ENCODE measurements at regions not wholly inside any gene's neighbourhood (a gene's known extent, or its start where the extent isn't known, plus 50 kb on each side); places are given as distances from the start of the nearest gene placed in this dataset.
"Not testable (repeated sequence)": the region's sequence is repeated elsewhere in the genome, so short reads cannot be mapped to it uniquely, and the experiment has no call there.

GRCh38 chr22:49392841-49393510 lies 434.7 kb downstream of the BRD1 start:
- DNase-seq (ENCODE audit: low spot score), result no peak

GRCh38 chr22:49392247-49392646 lies 435.4 kb downstream of the BRD1 start:
- no peak for DNase-seq (ENCODE audit: low spot score)

GRCh38 chr22:49391436-49391835 lies 436.2 kb downstream of the BRD1 start:
- DNase-seq (ENCODE audit: low spot score), result no peak

- DNase-seq (ENCODE audit: low spot score), result no peak
Observed at GRCh38 chr22:49390954-49391353, 436.7 kb downstream of the BRD1 start.

GRCh38 chr22:49383909-49384308 lies 443.8 kb downstream of the BRD1 start:
- DNase-seq (ENCODE audit: low spot score), result not testable (repeated sequence)

- DNase-seq (ENCODE audit: low spot score), result no peak
Observed at GRCh38 chr22:49382451-49382735, 445.3 kb downstream of the BRD1 start.

- no peak for DNase-seq (ENCODE audit: low spot score)
Observed at GRCh38 chr22:49381595-49382450, 445.9 kb downstream of the BRD1 start.

GRCh38 chr22:49380828-49381114 lies 446.9 kb downstream of the BRD1 start:
- no peak for DNase-seq (ENCODE audit: low spot score)

GRCh38 chr22:49380095-49380827 lies 447.4 kb downstream of the BRD1 start:
- DNase-seq (ENCODE audit: low spot score), result no peak

- no peak for DNase-seq (ENCODE audit: low spot score)
Observed at GRCh38 chr22:49377306-49377705, 450.4 kb downstream of the BRD1 start.

GRCh38 chr22:49373801-49374226 lies 453.9 kb downstream of the BRD1 start:
- no peak for DNase-seq (ENCODE audit: low spot score)

- no peak for DNase-seq (ENCODE audit: low spot score)
Observed at GRCh38 chr22:49373289-49373666, 454.4 kb downstream of the BRD1 start.

GRCh38 chr22:49372530-49373288 lies 455.0 kb downstream of the BRD1 start:
- DNase-seq (ENCODE audit: low spot score), result no peak

- no peak for DNase-seq (ENCODE audit: low spot score)
Observed at GRCh38 chr22:49372111-49372529, 455.6 kb downstream of the BRD1 start.

- no peak for DNase-seq (ENCODE audit: low spot score)
Observed at GRCh38 chr22:49371325-49372110, 456.2 kb downstream of the BRD1 start.

GRCh38 chr22:49370627-49371301 lies 456.9 kb downstream of the BRD1 start:
- DNase-seq (ENCODE audit: low spot score), result no peak

GRCh38 chr22:49369726-49370626 lies 457.7 kb downstream of the BRD1 start:
- DNase-seq (ENCODE audit: low spot score), result no peak

GRCh38 chr22:49368976-49369725 lies 458.5 kb downstream of the BRD1 start:
- no peak for DNase-seq (ENCODE audit: low spot score)
